Keratinocyte (primary cell): ENCODE measurements at regions not wholly inside any gene's neighbourhood (a gene's known extent, or its start where the extent isn't known, plus 50 kb on each side); places are given as distances from the start of the nearest gene placed in this dataset.

Experiments
- DNase-seq: peaks from one replicate; pipeline ENCODE4 v3.0.0-alpha.2; 2011; ENCODE audit warnings: low read depth, missing footprints, low spot score
- FAIRE-seq: peaks from 2 replicates; lab custom pipeline; 2011; peaks lifted over from hg19 to GRCh38; lab: Jason Lieb, UNC
- H2AFZ ChIP-seq: 2 replicates; pipeline ENCODE4 v1.6.0; 2012; ENCODE audit warnings: low read length, control low read depth, inconsistent platforms; ENCODE audit not compliant: control insufficient read depth
- H3K27ac ChIP-seq: 2 replicates; pipeline ENCODE4 v1.5.1; 2011; ENCODE audit warnings: low read length; ENCODE audit not compliant: control insufficient read depth, insufficient read depth
- H3K27me3 ChIP-seq: 3 replicates; pipeline ENCODE4 v1.6.0; 2011; ENCODE audit warnings: low read length; ENCODE audit not compliant: control insufficient read depth, insufficient read depth; ENCODE audit errors: extremely low read depth
- H3K36me3 ChIP-seq, 2 experiments: 2 replicates in 1 of 2; 3 replicates in 1 of 2; pipeline ENCODE4 v1.5.1; 2011; ENCODE audit warnings: low read length in 2 of 2, mild to moderate bottlenecking in 1 of 2; ENCODE audit not compliant: control insufficient read depth in 2 of 2, insufficient read depth in 2 of 2; ENCODE audit errors: extremely low read depth in 1 of 2
- H3K4me1 ChIP-seq: 3 replicates; pipeline ENCODE4 v1.5.1; 2011; ENCODE audit warnings: low read length; ENCODE audit not compliant: control insufficient read depth, insufficient read depth; ENCODE audit errors: extremely low read depth
- H3K4me2 ChIP-seq: 3 replicates; pipeline ENCODE4 v1.6.0; 2011; ENCODE audit warnings: low read depth, low read length; ENCODE audit not compliant: control insufficient read depth, insufficient read depth; ENCODE audit errors: extremely low read depth
- H3K4me3 ChIP-seq, 3 experiments: fragments of 200-600 bp in 1 of 3; sonication (generic) in 1 of 3; 2 replicates in 2 of 3; 3 replicates in 1 of 3; pipeline ENCODE4 v1.5.1; 2011 to 2016; ENCODE audit warnings: low read length in 3 of 3, mild to moderate bottlenecking in 3 of 3, control low read depth in 2 of 3, inconsistent platforms in 1 of 3, low read depth in 1 of 3, mixed read lengths in 1 of 3, mixed run types in 1 of 3, moderate library complexity in 1 of 3; ENCODE audit not compliant: control insufficient read depth in 2 of 3, insufficient read depth in 2 of 3; ENCODE audit errors: extremely low read depth in 1 of 3
- H3K79me2 ChIP-seq: 2 replicates; pipeline ENCODE4 v1.6.0; 2012; ENCODE audit warnings: low read length; ENCODE audit not compliant: control insufficient read depth, insufficient read depth
- H3K9ac ChIP-seq: 3 replicates; pipeline ENCODE4 v1.6.0; 2011; ENCODE audit warnings: low read length; ENCODE audit not compliant: control insufficient read depth, insufficient read depth; ENCODE audit errors: extremely low read depth
- H3K9me1 ChIP-seq: 3 replicates; pipeline ENCODE4 v1.6.0; 2011; ENCODE audit warnings: low read length; ENCODE audit not compliant: control insufficient read depth, insufficient read depth; ENCODE audit errors: extremely low read depth
- H3K9me3 ChIP-seq: 2 replicates; pipeline ENCODE4 v1.5.1; 2012; ENCODE audit warnings: low read depth, low read length; ENCODE audit not compliant: control insufficient read depth
- H4K20me1 ChIP-seq: 3 replicates; pipeline ENCODE4 v1.6.0; 2011; ENCODE audit warnings: low read length; ENCODE audit not compliant: control insufficient read depth, insufficient read depth; ENCODE audit errors: extremely low read depth
- CTCF ChIP-seq, 3 experiments: IDR thresholded peaks in 1 of 3; conservative IDR thresholded peaks in 1 of 3; optimal IDR thresholded peaks in 1 of 3; 2 replicates in 2 of 3; 3 replicates in 1 of 3; pipeline versions ENCODE3 to v1.5.1; 2011; ENCODE audit warnings: low read length in 3 of 3, mild to moderate bottlenecking in 3 of 3, moderate library complexity in 2 of 3, control low read depth in 1 of 3, inconsistent platforms in 1 of 3; ENCODE audit not compliant: insufficient read depth in 2 of 3; ENCODE audit errors: extremely low read depth in 1 of 3
- EZH2 ChIP-seq: IDR thresholded peaks from one replicate; pipeline ENCODE4 v1.6.1; 2012; ENCODE audit warnings: inconsistent platforms, mild to moderate bottlenecking, low read length, moderate library complexity
- dilution Hi-C: fragments of 300-500 bp; cut with MboI; formaldehyde crosslinking; loops from one replicate; pipeline ENCODE4 v1.7.0; 2020; ENCODE audit warnings: low sequenced_read_pairs; ENCODE audit not compliant: extremely low pct_ligation_motif_present

DNA sequence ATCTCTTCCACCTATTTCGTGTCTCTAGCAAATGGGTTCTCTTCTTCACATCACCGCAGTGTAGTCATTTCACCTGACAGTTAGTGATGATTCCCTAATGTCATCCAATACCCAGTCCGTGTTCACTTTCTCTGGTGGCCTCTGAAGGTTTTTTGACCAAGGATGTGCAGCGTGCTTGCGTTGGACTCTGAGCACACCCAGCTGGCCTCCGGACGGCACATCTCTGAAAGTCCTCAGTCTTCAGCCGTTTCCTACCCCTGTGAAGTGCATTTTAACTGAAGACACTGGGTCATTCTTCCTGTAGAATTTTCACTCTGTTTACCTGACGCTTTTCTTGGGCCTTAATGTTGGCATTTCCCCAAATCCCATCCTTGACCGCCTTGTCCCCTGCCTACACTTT lies 98.7 kb downstream of the ERMARD start:
- DNase-seq (no peak), FAIRE-seq (no peak)
- H3K79me2 ChIP-seq = no peaks in the 10 kb centered on the region
- no peak overlapping the region for H3K27ac ChIP-seq
- H3K27me3 ChIP-seq = peaks cover 9% of the 10 kb centered on the region
- no peak for TF ChIP-seq CTCF (optimal IDR thresholded peaks at IDR 0.05 in 1 of 3, IDR thresholded peaks at IDR 0.05 in 1 of 3, conservative IDR thresholded peaks at IDR 0.05 in 1 of 3; ENCODE audit: extremely low read depth in 1 of 3, insufficient read depth in 2 of 3, low read length in 3 of 3)
- no peak for TF ChIP-seq EZH2
- no peak overlapping the region for H3K9ac ChIP-seq
- dilution Hi-C loops = no loop called here
- no peaks in the 10 kb centered on the region for H3K36me3 ChIP-seq
- no peaks in the 10 kb centered on the region for H3K9me1 ChIP-seq
- H3K4me1 ChIP-seq = peaks cover 18% of the 10 kb centered on the region
- no peak overlapping the region for H3K4me3 ChIP-seq
- no peaks in the 10 kb centered on the region for H3K9me3 ChIP-seq
- H4K20me1 ChIP-seq = no peaks in the 10 kb centered on the region
- no peak overlapping the region for H2AFZ ChIP-seq
- H3K4me2 ChIP-seq = no peak overlapping the region

GRCh38 chr6:169849396-169849795 lies 98.0 kb downstream of the ERMARD start:
- peaks cover 18% of the 10 kb centered on the region for H3K4me1 ChIP-seq
- H3K27me3 ChIP-seq = peaks cover 12% of the 10 kb centered on the region
- no peaks in the 10 kb centered on the region for H3K9me1 ChIP-seq
- no peaks in the 10 kb centered on the region for H4K20me1 ChIP-seq
- H2AFZ ChIP-seq = no peak overlapping the region
- H3K27ac ChIP-seq = no peak overlapping the region
- H3K79me2 ChIP-seq = no peaks in the 10 kb centered on the region
- no peak overlapping the region for H3K4me2 ChIP-seq
- no peak for FAIRE-seq
- H3K4me3 ChIP-seq = no peak overlapping the region
- no peak for DNase-seq
- no peaks in the 10 kb centered on the region for H3K9me3 ChIP-seq
- H3K36me3 ChIP-seq = no peaks in the 10 kb centered on the region
- H3K9ac ChIP-seq = no peak overlapping the region
- dilution Hi-C loops = loop anchor here (25.0 kb wide), 1 partner anchor 288 kb away; no protein-coding TSS in a partner anchor
- TF ChIP-seq CTCF (optimal IDR thresholded peaks at IDR 0.05 in 1 of 3, IDR thresholded peaks at IDR 0.05 in 1 of 3, conservative IDR thresholded peaks at IDR 0.05 in 1 of 3; ENCODE audit: extremely low read depth in 1 of 3, insufficient read depth in 2 of 3, low read length in 3 of 3) (no peak), EZH2 (no peak)
